ENCODE measurements at regions not wholly inside any gene's neighbourhood (a gene's known extent, or its start where the extent isn't known, plus 50 kb on each side); places are given as distances from the start of the nearest gene placed in this dataset.

DNA sequence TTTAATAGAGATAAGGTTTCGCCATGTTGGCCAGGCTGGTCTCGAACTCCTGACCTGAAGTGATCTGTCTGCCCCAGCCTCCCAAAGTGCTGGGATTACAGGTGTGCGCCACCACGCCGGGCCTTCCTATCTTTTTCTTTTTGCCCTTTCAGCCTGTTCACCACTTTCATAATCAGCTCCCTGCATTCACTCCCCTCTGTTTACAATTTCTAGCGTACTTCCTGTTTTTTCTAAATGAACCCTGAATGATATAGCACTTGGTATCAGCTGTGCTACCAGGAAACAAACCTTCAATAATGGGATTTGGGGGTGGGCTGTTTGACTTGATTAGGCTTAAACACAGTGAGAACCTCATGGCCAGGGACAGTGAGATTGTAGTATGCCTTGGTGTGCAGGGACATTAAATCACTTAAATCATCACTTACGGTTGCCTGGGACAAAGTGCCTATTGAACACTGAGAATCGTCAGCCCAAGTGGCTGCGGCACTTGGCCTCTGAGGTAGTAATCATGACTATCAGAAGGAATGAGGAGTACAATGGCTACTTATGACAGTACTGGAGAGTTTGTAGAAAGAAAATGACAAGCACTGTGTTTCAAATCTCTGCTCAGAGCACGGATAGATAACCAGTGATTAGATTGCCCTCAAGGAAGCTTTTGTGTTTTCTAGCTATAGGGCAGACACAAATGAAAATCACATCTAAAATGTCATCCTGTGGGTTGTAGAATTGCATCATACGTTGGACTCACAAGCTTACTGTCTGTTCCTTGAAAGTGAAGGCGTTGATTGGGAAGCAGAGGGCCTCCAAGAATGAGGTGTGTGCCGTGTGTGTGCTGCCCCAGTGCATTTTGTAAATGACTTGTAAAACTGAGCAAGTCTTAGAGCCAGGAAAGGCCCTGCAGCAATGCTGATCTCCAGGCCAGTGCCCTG, 661.8 kb downstream of the MATN1 start:
- TF ChIP-seq, protein P1, sequence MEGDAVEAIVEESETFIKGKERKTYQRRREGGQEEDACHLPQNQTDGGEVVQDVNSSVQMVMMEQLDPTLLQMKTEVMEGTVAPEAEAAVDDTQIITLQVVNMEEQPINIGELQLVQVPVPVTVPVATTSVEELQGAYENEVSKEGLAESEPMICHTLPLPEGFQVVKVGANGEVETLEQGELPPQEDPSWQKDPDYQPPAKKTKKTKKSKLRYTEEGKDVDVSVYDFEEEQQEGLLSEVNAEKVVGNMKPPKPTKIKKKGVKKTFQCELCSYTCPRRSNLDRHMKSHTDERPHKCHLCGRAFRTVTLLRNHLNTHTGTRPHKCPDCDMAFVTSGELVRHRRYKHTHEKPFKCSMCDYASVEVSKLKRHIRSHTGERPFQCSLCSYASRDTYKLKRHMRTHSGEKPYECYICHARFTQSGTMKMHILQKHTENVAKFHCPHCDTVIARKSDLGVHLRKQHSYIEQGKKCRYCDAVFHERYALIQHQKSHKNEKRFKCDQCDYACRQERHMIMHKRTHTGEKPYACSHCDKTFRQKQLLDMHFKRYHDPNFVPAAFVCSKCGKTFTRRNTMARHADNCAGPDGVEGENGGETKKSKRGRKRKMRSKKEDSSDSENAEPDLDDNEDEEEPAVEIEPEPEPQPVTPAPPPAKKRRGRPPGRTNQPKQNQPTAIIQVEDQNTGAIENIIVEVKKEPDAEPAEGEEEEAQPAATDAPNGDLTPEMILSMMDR (IDR thresholded peaks at IDR 0.05 in 4 of 5, conservative IDR thresholded peaks at IDR 0.05 in 1 of 5): no peak
- no peak for TF ChIP-seq POLR2A (IDR thresholded peaks at IDR 0.05)

Data from gastrocnemius medialis (tissue), 4 donors.